ENCODE measurements at regions not wholly inside any gene's neighbourhood (a gene's known extent, or its start where the extent isn't known, plus 50 kb on each side); places are given as distances from the start of the nearest gene placed in this dataset.

GRCh38 chr6:88558981-88559380 is 392.8 kb upstream of the CNR1 start:
- no peak for DNase-seq

GRCh38 chr6:88556663-88557062 is 390.5 kb upstream of the CNR1 start:
- DNase-seq, result no peak

- no peak for DNase-seq
These were observed 382.9 kb upstream of the CNR1 start for GRCh38 chr6:88548891-88549505.

- DNase-seq, result no peak
These were observed 381.6 kb upstream of the CNR1 start for GRCh38 chr6:88547768-88548167.

- no peak for DNase-seq
These were observed 379.8 kb upstream of the CNR1 start for GRCh38 chr6:88545991-88546390.

- DNase-seq, result no peak
These were observed 379.0 kb upstream of the CNR1 start for GRCh38 chr6:88544986-88545612.

- DNase-seq, result no peak
These were observed 373.2 kb upstream of the CNR1 start for GRCh38 chr6:88539295-88539764.

GRCh38 chr6:88538840-88539239 is 372.7 kb upstream of the CNR1 start:
- DNase-seq, result no peak

- no peak for DNase-seq
These were observed 372.1 kb upstream of the CNR1 start for GRCh38 chr6:88538130-88538706.

GRCh38 chr6:88536071-88536625 is 370.0 kb upstream of the CNR1 start:
- DNase-seq, result no peak

GRCh38 chr6:88535306-88535705 is 369.2 kb upstream of the CNR1 start:
- no peak for DNase-seq

GRCh38 chr6:88532241-88532860 is 366.2 kb upstream of the CNR1 start:
- DNase-seq, result no peak

- no peak for DNase-seq
These were observed 363.6 kb upstream of the CNR1 start for GRCh38 chr6:88529726-88530125.

- no peak for DNase-seq
These were observed 354.3 kb upstream of the CNR1 start for GRCh38 chr6:88520445-88520844.

- no peak for DNase-seq
These were observed 353.8 kb upstream of the CNR1 start for GRCh38 chr6:88520017-88520338.

- no peak for DNase-seq
These were observed 353.3 kb upstream of the CNR1 start for GRCh38 chr6:88519301-88520016.

- DNase-seq, result no peak
These were observed 351.6 kb upstream of the CNR1 start for GRCh38 chr6:88517737-88518136.

GRCh38 chr6:88513920-88514319 is 347.8 kb upstream of the CNR1 start:
- no peak for DNase-seq

- no peak for DNase-seq
These were observed 347.3 kb upstream of the CNR1 start for GRCh38 chr6:88513471-88513870.

GRCh38 chr6:88512951-88513350 is 346.8 kb upstream of the CNR1 start:
- no peak for DNase-seq

- DNase-seq, result no peak
These were observed 336.2 kb upstream of the CNR1 start for GRCh38 chr6:88502391-88502790.

GRCh38 chr6:88499845-88500699 is 333.9 kb upstream of the CNR1 start:
- DNase-seq, result no peak

All from 8988T (cell line).